ENCODE measurements at regions not wholly inside any gene's neighbourhood (a gene's known extent, or its start where the extent isn't known, plus 50 kb on each side); places are given as distances from the start of the nearest gene placed in this dataset.

- Histone ChIP-seq H3K9me3 (ENCODE audit: low read length) (no peaks in the 10 kb centered on the region), H3K36me3 (ENCODE audit: insufficient read depth, low read length) (no peaks in the 10 kb centered on the region), H2AFZ (ENCODE audit: low read length) (no peak overlapping the region), H3K4me3 (ENCODE audit: low read depth, low read length, poor library complexity, severe bottlenecking) (no peak overlapping the region), H3F3A (ENCODE audit: insufficient read depth, low read length) (no peaks in the 10 kb centered on the region), H3K27me3 (ENCODE audit: insufficient read depth, low read length) (no peaks in the 10 kb centered on the region), H3K9ac (ENCODE audit: low read length) (no peak overlapping the region), H3K9me2 (ENCODE audit: low read depth, low read length) (no peaks in the 10 kb centered on the region), H3K4me1 (ENCODE audit: insufficient read depth, low read length, severe bottlenecking) (no peaks in the 10 kb centered on the region), H3K27ac (ENCODE audit: low read depth, low read length, poor library complexity, severe bottlenecking) (no peak overlapping the region), H4K20me1 (ENCODE audit: insufficient read depth, low read length) (no peaks in the 10 kb centered on the region), H3K79me2 (ENCODE audit: insufficient read depth, low read length) (no peaks in the 10 kb centered on the region), H3K4me2 (ENCODE audit: low read length) (no peak overlapping the region)
- TF ChIP-seq CTCF (IDR thresholded peaks at IDR 0.05; ENCODE audit: low read length): no peak
- TF ChIP-seq EZH2 (IDR thresholded peaks at IDR 0.05; ENCODE audit: borderline replicate concordance, low read length): no peak
Measured at GRCh38 chr13:97522243-97522642, 88.3 kb downstream of the RAP2A start.

DNA sequence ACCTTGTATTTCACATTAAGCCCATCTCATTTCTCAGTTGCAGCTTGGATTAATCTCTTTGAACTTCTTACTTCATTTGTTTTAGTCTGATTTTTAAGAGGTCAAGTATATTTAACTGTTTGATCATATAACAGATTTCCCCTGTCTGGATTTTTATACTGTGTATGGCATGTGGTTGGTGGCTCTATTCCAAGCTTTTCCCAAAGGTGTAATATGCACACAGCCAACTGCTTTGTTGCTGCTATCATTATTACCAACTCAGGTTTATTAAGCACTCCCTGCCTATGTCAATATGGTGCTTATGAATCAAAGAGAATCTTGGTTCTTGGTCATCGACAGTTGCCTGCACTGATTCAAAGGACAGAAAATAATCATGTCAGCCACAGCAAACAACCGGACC lies 92.6 kb downstream of the RAP2A start:
- no peak overlapping the region for H3K27ac ChIP-seq (ENCODE audit: low read depth, low read length, poor library complexity, severe bottlenecking)
- H3K4me2 ChIP-seq (ENCODE audit: low read length): no peak overlapping the region
- no peaks in the 10 kb centered on the region for H3K79me2 ChIP-seq (ENCODE audit: insufficient read depth, low read length)
- H2AFZ ChIP-seq (ENCODE audit: low read length): no peak overlapping the region
- H4K20me1 ChIP-seq (ENCODE audit: insufficient read depth, low read length): no peaks in the 10 kb centered on the region
- H3K36me3 ChIP-seq (ENCODE audit: insufficient read depth, low read length): no peaks in the 10 kb centered on the region
- TF ChIP-seq CTCF (IDR thresholded peaks at IDR 0.05; ENCODE audit: low read length): no peak
- TF ChIP-seq EZH2 (IDR thresholded peaks at IDR 0.05; ENCODE audit: borderline replicate concordance, low read length): no peak
- H3K9me2 ChIP-seq (ENCODE audit: low read depth, low read length): no peaks in the 10 kb centered on the region
- H3K4me3 ChIP-seq (ENCODE audit: low read depth, low read length, poor library complexity, severe bottlenecking): no peak overlapping the region
- H3K9ac ChIP-seq (ENCODE audit: low read length): no peak overlapping the region
- no peaks in the 10 kb centered on the region for H3F3A ChIP-seq (ENCODE audit: insufficient read depth, low read length)
- no peaks in the 10 kb centered on the region for H3K4me1 ChIP-seq (ENCODE audit: insufficient read depth, low read length, severe bottlenecking)
- H3K27me3 ChIP-seq (ENCODE audit: insufficient read depth, low read length): no peaks in the 10 kb centered on the region; the same call in 1 of the 2 replicates
- no peaks in the 10 kb centered on the region for H3K9me3 ChIP-seq (ENCODE audit: low read length)

DNA sequence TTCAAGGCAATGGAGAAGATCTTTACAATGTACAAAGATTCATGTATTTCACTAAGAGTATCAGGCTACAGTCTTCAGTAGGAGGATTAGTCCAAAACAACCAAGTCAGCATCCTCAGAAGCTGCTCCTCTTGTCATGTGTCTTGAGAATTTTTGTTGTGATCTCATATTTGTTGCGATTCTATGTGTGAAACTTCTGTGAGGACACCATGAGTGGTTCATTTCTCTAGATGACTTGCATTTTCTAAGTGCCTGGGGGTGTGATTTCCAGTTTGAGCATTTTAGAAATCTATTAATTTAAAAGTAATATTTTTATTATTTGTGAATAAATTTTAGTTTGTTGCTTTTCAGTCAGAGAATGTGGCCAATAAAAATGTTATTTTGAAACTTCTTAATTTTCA lies 94.5 kb downstream of the RAP2A start:
- TF ChIP-seq CTCF (IDR thresholded peaks at IDR 0.05; ENCODE audit: low read length): no peak
- Histone ChIP-seq H3K4me3 (ENCODE audit: low read depth, low read length, poor library complexity, severe bottlenecking) (no peak overlapping the region), H4K20me1 (ENCODE audit: insufficient read depth, low read length) (no peaks in the 10 kb centered on the region), H3K27ac (ENCODE audit: low read depth, low read length, poor library complexity, severe bottlenecking) (no peak overlapping the region), H3K4me1 (ENCODE audit: insufficient read depth, low read length, severe bottlenecking) (no peaks in the 10 kb centered on the region), H3K9ac (ENCODE audit: low read length) (no peak overlapping the region), H3F3A (ENCODE audit: insufficient read depth, low read length) (no peaks in the 10 kb centered on the region), H2AFZ (ENCODE audit: low read length) (no peak overlapping the region), H3K27me3 (ENCODE audit: insufficient read depth, low read length) (no peaks in the 10 kb centered on the region; the same call in 1 of the 2 replicates), H3K9me2 (ENCODE audit: low read depth, low read length) (no peaks in the 10 kb centered on the region), H3K9me3 (ENCODE audit: low read length) (no peaks in the 10 kb centered on the region), H3K79me2 (ENCODE audit: insufficient read depth, low read length) (no peaks in the 10 kb centered on the region), H3K4me2 (ENCODE audit: low read length) (no peak overlapping the region), H3K36me3 (ENCODE audit: insufficient read depth, low read length) (no peaks in the 10 kb centered on the region)

Measured in OCI-LY1 (cell line).